HG02973 (cell line): ENCODE measurements at regions not wholly inside any gene's neighbourhood (a gene's known extent, or its start where the extent isn't known, plus 50 kb on each side); places are given as distances from the start of the nearest gene placed in this dataset.
"Not testable (repeated sequence)": the region's sequence is repeated elsewhere in the genome, so short reads cannot be mapped to it uniquely, and the experiment has no call there.

Experiments
- ATAC-seq: cut with Tn5 transposase; IDR thresholded peaks from one replicate; pipeline ENCODE4 v1.9.1; 2021; ENCODE audit warnings: moderate library complexity; ENCODE audit not compliant: unreplicated experiment

GRCh38 chr6:14288910-14289309 lies 171.3 kb downstream of the CD83 start:
- no peak for ATAC-seq

DNA sequence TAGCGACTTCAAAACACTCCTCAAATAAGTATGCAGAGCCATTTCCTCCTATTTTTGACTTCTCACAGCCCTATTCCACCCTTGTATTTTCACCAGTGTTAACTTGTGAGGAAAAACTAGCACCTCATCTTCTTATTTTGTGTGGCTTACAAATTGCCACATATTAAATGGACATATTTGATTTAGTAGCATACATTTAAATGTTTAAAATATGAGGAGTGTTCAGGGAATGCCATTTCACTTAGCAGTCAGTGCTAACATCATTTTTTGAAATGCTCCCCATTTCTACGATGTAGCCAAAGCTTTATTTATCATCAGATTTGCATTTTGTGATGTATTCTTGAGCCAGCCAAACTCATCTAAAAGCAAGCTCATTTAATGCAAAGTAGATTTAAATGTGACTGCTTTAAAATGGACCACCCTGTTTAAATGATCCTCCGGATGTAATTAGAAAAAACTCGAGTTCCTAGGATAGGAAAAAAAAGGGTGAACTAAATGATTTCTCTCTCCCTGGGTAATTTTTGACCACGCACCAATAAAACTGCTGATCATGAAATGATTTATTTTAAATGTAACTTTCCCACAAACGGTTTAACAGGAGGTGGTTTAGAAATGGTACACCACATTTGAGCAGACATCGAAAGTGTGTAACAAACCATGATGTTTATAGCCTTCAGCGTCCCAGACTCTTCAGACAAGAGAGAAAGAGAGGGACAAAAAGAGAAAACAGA lies 172.6 kb downstream of the CD83 start:
- no peak for ATAC-seq

DNA sequence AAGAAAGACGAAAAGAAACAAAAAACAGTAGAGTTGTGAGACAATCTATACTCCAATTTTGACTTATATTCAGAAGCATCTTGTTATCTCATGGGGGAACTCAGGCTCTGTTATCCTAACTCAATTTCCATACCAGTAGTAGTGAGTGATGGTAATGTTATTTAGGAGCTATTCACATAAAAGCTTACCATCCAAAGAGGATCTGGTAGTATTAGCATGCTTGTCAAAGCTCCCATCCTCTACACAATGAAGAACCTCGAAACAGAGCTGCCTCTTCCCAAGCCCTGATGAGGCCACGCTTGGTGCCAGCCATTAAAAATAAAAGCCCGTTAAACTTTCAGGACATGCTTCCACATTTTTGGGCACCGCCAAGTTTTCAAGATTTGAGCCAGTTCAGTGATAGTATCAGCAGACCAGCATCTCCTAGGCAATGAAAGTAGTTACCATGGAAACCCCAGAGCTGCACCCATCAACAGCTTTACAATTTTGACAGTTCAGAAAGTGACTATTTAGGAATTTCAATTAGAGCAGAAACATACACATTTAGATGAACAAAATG lies 173.3 kb downstream of the CD83 start:
- no peak for ATAC-seq

DNA sequence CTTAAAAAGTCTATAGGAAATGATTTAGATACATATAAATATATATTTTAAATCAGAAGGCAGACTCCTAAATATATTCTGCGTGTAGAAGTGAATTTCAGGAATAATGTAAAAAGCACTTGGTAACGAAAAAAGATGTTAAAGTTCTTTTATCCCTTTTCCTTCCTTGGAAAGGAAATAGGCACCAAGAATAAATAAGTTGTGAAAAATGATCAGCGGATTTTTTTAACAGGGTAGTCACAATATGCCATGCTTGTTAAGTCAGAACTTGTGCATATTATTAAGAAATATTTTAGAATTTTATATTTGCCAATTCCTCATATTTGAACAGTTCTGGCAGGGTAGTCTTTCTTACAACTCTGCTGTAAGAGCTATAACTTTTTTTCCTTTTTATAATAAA lies 173.8 kb downstream of the CD83 start:
- no peak for ATAC-seq

DNA sequence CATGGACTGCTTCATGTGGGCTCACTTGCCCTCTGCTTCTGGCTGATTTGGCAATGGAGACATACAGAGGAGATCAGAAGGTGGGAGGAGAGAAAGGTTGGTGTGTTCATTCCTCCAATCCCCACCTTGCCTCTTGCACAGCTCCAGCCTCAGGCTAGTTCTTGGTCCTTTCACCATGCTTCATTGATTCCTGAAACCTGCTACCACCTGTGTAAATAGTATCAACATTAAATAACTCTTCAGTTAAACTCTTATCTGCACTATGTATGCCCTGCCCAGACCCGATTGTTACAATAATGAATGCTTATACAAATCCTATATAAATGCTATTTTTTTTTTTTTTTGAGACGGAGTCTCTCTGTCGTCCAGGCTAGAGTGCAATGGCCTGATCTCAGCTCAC lies 174.5 kb downstream of the CD83 start:
- ATAC-seq, result no peak

DNA sequence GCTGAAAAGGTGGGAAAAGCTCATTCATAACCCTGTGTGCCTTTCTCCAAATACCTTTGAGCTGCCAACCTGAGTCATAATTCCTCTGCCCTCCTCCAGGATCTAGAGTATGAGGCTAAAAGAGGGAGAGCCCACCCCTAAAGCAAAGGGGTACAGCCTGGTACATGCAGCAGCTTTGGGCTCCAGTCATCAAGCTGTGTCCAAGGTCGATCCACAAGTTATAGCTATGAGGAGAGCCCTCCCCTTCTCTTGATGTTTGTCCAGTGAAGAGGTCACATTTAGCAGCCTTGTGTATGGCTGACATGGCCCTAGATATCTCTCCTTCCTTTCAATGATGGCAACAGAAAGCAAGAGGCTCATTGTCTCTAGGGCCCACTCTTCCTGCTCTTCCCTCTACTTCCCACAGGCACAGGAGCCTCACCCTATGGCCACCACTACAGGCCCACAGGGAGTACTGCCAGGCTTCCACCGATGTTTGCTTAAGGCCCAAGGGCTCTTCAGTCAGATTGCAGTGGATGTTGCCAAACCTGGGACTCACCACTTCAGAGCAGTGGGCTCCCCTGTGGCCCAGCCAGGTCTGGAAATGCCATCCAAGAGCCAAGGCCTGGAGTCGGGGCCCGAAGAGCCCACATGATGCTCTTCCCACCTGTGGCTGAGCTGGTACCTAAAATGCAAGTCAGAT lies 176.8 kb downstream of the CD83 start:
- ATAC-seq, result no peak

GRCh38 chr6:14296698-14297097 lies 179.1 kb downstream of the CD83 start:
- ATAC-seq, result not testable (repeated sequence)

- not testable (repeated sequence) for ATAC-seq
Measured at GRCh38 chr6:14297118-14297517, 179.5 kb downstream of the CD83 start.

- ATAC-seq, result not testable (repeated sequence)
Measured at GRCh38 chr6:14300189-14300588, 182.6 kb downstream of the CD83 start.

DNA sequence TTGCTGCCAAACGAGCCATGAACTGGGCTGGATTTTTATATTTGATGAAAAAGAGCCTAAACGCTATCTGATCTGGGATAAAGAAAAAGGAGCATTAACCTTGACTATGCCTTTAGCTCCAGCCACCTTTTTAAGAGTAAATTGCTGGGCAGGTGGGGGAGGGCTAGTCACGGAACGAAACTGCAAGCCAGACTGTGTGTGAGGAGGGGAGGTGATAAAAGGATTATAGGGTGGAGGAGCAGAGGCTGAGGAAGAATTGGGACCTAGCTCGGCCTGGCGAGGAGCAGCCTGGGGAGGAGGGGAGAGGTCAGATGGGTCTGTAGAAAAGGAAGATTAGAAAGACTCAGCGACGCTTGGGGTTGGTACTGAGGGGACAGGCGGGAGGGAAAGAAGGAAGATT lies 183.1 kb downstream of the CD83 start:
- ATAC-seq, result not testable (repeated sequence)

- not testable (repeated sequence) for ATAC-seq
Measured at GRCh38 chr6:14301477-14301876, 183.9 kb downstream of the CD83 start.

GRCh38 chr6:14305131-14305530 lies 187.6 kb downstream of the CD83 start:
- no peak for ATAC-seq

DNA sequence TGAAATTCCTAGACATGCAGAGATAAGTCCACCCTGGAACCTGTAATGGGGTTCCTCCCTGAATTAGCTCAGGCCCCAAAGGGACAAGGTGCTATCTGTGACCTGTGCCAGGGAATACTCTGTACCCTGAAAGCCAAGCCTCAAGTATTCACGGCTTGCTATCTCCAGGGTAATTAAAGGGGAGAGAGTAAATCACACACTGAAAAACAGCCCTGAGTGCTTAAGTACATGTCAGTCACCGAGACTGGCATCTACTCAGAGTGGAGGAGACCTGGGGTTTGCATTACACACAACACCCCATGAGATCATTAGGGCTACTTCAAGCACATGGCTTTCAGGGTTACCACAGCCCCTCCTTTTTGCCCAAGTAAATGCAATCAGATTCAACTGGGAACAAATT lies 188.1 kb downstream of the CD83 start:
- no peak for ATAC-seq

- ATAC-seq, result no peak
Measured at GRCh38 chr6:14306151-14306906, 188.8 kb downstream of the CD83 start.

GRCh38 chr6:14309516-14309915 lies 191.9 kb downstream of the CD83 start:
- ATAC-seq, result no peak

DNA sequence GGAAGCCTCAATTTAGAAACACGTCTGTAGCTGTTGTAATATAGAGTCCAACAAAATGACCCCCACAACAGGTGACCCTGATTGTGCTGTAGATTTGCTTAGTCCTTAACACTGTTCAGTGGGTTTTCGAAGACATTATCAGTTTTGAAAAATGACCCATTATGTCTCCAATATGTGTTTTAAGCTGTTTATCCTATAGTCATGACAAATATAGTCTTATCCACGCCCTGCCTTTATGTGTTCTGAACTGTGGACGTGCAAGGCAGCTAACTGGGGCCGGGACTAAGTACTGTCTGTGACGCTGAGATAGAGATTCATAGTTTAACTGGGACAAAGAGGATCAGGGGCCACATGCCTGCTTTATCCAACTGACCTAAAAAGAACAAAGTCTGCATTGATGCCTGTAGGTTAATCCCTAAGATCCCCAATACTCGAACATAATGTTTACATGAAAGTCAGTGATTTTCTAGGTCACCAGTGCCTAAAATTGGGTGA lies 192.4 kb downstream of the CD83 start:
- ATAC-seq, result no peak

GRCh38 chr6:14310960-14311359 lies 193.4 kb downstream of the CD83 start:
- ATAC-seq, result no peak

DNA sequence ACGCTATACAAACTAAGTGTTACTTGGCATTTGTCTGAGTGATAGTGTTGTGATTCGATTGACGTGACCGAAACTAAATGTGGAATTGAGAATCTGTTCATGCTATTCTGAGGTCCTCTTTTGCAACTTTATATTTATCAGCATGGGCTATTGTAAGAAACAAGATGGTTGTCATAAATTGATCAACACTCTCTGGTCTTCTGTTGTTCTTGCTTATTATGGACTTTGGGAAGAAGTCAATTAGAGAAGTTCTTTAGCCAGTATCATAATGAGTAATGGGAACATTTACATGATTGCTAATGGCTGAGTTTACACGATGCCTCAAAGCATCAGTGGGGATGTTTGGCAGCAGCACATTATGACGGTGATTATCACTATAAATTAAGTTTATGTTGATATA lies 195.0 kb downstream of the CD83 start:
- ATAC-seq, result no peak

- ATAC-seq, result no peak
Measured at GRCh38 chr6:14313248-14313647, 195.7 kb downstream of the CD83 start.

DNA sequence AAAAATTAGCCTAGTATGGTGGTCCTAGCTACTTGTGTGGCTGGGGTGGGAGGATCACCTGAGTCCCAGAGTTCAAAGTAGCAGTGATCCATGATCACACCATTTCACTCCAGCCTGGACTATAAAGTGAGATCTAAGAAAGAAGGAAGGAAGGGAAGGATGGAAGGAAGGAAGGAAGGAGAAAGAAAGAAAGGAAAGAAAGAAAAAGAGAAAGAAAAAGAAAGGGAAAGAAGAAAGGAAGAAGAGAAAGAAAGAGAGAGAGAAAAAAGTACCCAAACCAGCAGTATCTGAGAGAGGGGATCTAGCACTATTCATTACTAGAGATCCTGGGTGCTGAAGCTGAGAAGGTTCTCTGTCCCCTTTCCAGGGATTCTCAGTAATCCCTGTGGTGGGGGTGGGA lies 197.8 kb downstream of the CD83 start:
- ATAC-seq, result no peak

DNA sequence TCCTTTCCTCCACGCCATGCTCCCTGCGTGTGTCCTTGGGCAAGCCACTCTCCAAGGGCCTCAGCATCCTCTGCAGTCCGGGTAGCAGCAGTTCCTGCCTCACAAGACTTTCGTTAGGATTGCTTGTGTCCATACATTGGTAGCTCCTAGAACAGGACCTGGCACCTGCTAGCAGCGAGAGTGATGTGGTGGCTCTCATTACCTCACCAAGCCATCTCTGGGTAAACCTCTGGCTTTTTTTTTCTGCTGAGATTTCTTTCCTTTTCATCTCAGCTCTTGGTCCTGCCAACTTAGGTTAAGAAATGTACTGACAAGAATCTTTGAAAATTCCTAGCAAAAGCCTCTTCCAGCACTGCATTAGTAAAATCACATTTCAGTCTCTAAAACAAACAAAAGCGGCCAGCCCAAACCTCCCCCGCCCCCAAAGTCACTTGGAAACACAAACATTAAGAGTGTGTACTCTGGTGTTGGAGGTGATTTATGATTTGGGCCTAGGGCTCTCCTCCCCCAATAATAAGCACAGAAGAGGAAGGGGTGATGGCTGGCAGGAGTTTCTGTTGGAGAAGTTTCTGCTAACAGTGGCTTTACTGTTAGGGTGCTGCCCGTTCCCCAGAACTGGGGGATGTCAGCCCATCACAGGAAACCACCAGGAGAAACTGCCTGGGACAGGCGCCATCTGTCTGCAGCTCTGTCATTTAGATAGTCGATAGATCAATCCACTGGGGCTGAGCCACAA lies 199.2 kb downstream of the CD83 start:
- no peak for ATAC-seq
